ENCODE measurements at regions not wholly inside any gene's neighbourhood (a gene's known extent, or its start where the extent isn't known, plus 50 kb on each side); places are given as distances from the start of the nearest gene placed in this dataset.

- Histone ChIP-seq H3K4me1 (no peaks in the 10 kb centered on the region), H3K36me3 (no peaks in the 10 kb centered on the region), H3K27ac (no peak overlapping the region), H3K27me3 (no peaks in the 10 kb centered on the region), H3K4me3 (no peak overlapping the region), H3K9me3 (no peaks in the 10 kb centered on the region)
- DNase-seq (no peak), ATAC-seq (no peak)
- in situ Hi-C loops (cut with MboI; ENCODE audit: low sequenced_read_pairs in 4 of 4) (loop anchor here in 2 of 4 donors (25.0 kb wide), 2 partner anchors 448 to 573 kb away; no protein-coding TSS in a partner anchor), intact Hi-C loops (cut with DNase I; ENCODE audit: low total_unique reads) (no loop called here)
- no peak for TF ChIP-seq CTCF (IDR thresholded peaks at IDR 0.05 in 4 of 5, conservative IDR thresholded peaks at IDR 0.05 in 1 of 5)
- TF ChIP-seq POLR2A (IDR thresholded peaks at IDR 0.05), result no peak
Measured at GRCh38 chr15:59739557-59740186, 50.6 kb upstream of the BNIP2 start.

All from gastrocnemius medialis (tissue), 4 donors.